ENCODE measurements at regions not wholly inside any gene's neighbourhood (a gene's known extent, or its start where the extent isn't known, plus 50 kb on each side); places are given as distances from the start of the nearest gene placed in this dataset.

- no peaks in the 10 kb centered on the region for H3K27me3 ChIP-seq (ENCODE audit: control insufficient read depth, insufficient read depth, low read length)
- DNase-seq = no peak
- no peaks in the 10 kb centered on the region for H3K36me3 ChIP-seq (replicated peaks; ENCODE audit: control insufficient read depth, insufficient read depth, low read length)
- no peak overlapping the region for H3K4me3 ChIP-seq (ENCODE audit: insufficient read depth, low read depth, low read length)
Measured at GRCh38 chr14:23831596-23831995, 122.0 kb upstream of the DHRS4 start.

GRCh38 chr14:23861666-23862065, 91.9 kb upstream of the DHRS4 start:
- no peak overlapping the region for H3K4me3 ChIP-seq (ENCODE audit: insufficient read depth, low read depth, low read length)
- no peak for DNase-seq
- no peaks in the 10 kb centered on the region for H3K36me3 ChIP-seq (replicated peaks; ENCODE audit: control insufficient read depth, insufficient read depth, low read length)

GRCh38 chr14:23862513-23862912, 91.1 kb upstream of the DHRS4 start:
- no peak for DNase-seq
- Histone ChIP-seq H3K36me3 (replicated peaks; ENCODE audit: control insufficient read depth, insufficient read depth, low read length) (no peaks in the 10 kb centered on the region), H3K27me3 (ENCODE audit: control insufficient read depth, insufficient read depth, low read length) (no peaks in the 10 kb centered on the region), H3K4me3 (ENCODE audit: insufficient read depth, low read depth, low read length) (no peak overlapping the region)

More at GRCh38 chr14:23861666-23862065, 91.9 kb upstream of the DHRS4 start:
- no peaks in the 10 kb centered on the region for H3K27me3 ChIP-seq (ENCODE audit: control insufficient read depth, insufficient read depth, low read length)

GRCh38 chr14:23863836-23864235, 89.7 kb upstream of the DHRS4 start:
- DNase-seq = no peak
- H3K4me3 ChIP-seq (ENCODE audit: insufficient read depth, low read depth, low read length) = no peak overlapping the region
- H3K36me3 ChIP-seq (replicated peaks; ENCODE audit: control insufficient read depth, insufficient read depth, low read length) = no peaks in the 10 kb centered on the region
- H3K27me3 ChIP-seq (ENCODE audit: control insufficient read depth, insufficient read depth, low read length) = no peaks in the 10 kb centered on the region

- Histone ChIP-seq H3K36me3 (replicated peaks; ENCODE audit: control insufficient read depth, insufficient read depth, low read length) (no peaks in the 10 kb centered on the region), H3K4me3 (ENCODE audit: insufficient read depth, low read depth, low read length) (no peak overlapping the region), H3K27me3 (ENCODE audit: control insufficient read depth, insufficient read depth, low read length) (no peaks in the 10 kb centered on the region)
- DNase-seq = no peak
Measured at GRCh38 chr14:23864259-23864658, 89.3 kb upstream of the DHRS4 start.

- no peak overlapping the region for H3K4me3 ChIP-seq (ENCODE audit: insufficient read depth, low read depth, low read length)
- H3K36me3 ChIP-seq (replicated peaks; ENCODE audit: control insufficient read depth, insufficient read depth, low read length) = no peaks in the 10 kb centered on the region
- no peak for DNase-seq
- no peaks in the 10 kb centered on the region for H3K27me3 ChIP-seq (ENCODE audit: control insufficient read depth, insufficient read depth, low read length)
Measured at GRCh38 chr14:23864861-23865260, 88.7 kb upstream of the DHRS4 start.

- Histone ChIP-seq H3K4me3 (ENCODE audit: insufficient read depth, low read depth, low read length) (no peak overlapping the region), H3K36me3 (replicated peaks; ENCODE audit: control insufficient read depth, insufficient read depth, low read length) (no peaks in the 10 kb centered on the region), H3K27me3 (ENCODE audit: control insufficient read depth, insufficient read depth, low read length) (no peaks in the 10 kb centered on the region)
- no peak for DNase-seq
Measured at GRCh38 chr14:23865502-23865901, 88.1 kb upstream of the DHRS4 start.

- no peaks in the 10 kb centered on the region for H3K36me3 ChIP-seq (replicated peaks; ENCODE audit: control insufficient read depth, insufficient read depth, low read length)
- no peak for DNase-seq
- H3K4me3 ChIP-seq (ENCODE audit: insufficient read depth, low read depth, low read length) = no peak overlapping the region
Measured at GRCh38 chr14:23866269-23866668, 87.3 kb upstream of the DHRS4 start.

GRCh38 chr14:23869078-23869719, 84.4 kb upstream of the DHRS4 start:
- no peaks in the 10 kb centered on the region for H3K27me3 ChIP-seq (ENCODE audit: control insufficient read depth, insufficient read depth, low read length)
- no peak overlapping the region for H3K4me3 ChIP-seq (ENCODE audit: insufficient read depth, low read depth, low read length)
- H3K36me3 ChIP-seq (replicated peaks; ENCODE audit: control insufficient read depth, insufficient read depth, low read length) = no peaks in the 10 kb centered on the region
- DNase-seq = no peak

More at GRCh38 chr14:23866269-23866668, 87.3 kb upstream of the DHRS4 start:
- H3K27me3 ChIP-seq (ENCODE audit: control insufficient read depth, insufficient read depth, low read length) = no peaks in the 10 kb centered on the region

GRCh38 chr14:23876160-23876750, 77.3 kb upstream of the DHRS4 start:
- H3K4me3 ChIP-seq (ENCODE audit: insufficient read depth, low read depth, low read length) = no peak overlapping the region
- DNase-seq = no peak
- no peaks in the 10 kb centered on the region for H3K36me3 ChIP-seq (replicated peaks; ENCODE audit: control insufficient read depth, insufficient read depth, low read length)
- H3K27me3 ChIP-seq (ENCODE audit: control insufficient read depth, insufficient read depth, low read length) = no peaks in the 10 kb centered on the region

- Histone ChIP-seq H3K4me3 (ENCODE audit: insufficient read depth, low read depth, low read length) (no peak overlapping the region), H3K27me3 (ENCODE audit: control insufficient read depth, insufficient read depth, low read length) (no peaks in the 10 kb centered on the region), H3K36me3 (replicated peaks; ENCODE audit: control insufficient read depth, insufficient read depth, low read length) (no peaks in the 10 kb centered on the region)
- no peak for DNase-seq
Measured at GRCh38 chr14:23877111-23877510, 76.5 kb upstream of the DHRS4 start.

- Histone ChIP-seq H3K36me3 (replicated peaks; ENCODE audit: control insufficient read depth, insufficient read depth, low read length) (no peaks in the 10 kb centered on the region), H3K27me3 (ENCODE audit: control insufficient read depth, insufficient read depth, low read length) (no peaks in the 10 kb centered on the region), H3K4me3 (ENCODE audit: insufficient read depth, low read depth, low read length) (no peak overlapping the region)
- DNase-seq = no peak
Measured at GRCh38 chr14:23877538-23878180, 75.9 kb upstream of the DHRS4 start.

- no peak for DNase-seq
- H3K27me3 ChIP-seq (ENCODE audit: control insufficient read depth, insufficient read depth, low read length) = no peaks in the 10 kb centered on the region
- no peak overlapping the region for H3K4me3 ChIP-seq (ENCODE audit: insufficient read depth, low read depth, low read length)
- no peaks in the 10 kb centered on the region for H3K36me3 ChIP-seq (replicated peaks; ENCODE audit: control insufficient read depth, insufficient read depth, low read length)
Measured at GRCh38 chr14:23881282-23881681, 72.3 kb upstream of the DHRS4 start.

- H3K4me3 ChIP-seq (ENCODE audit: insufficient read depth, low read depth, low read length) = no peak overlapping the region
- H3K36me3 ChIP-seq (replicated peaks; ENCODE audit: control insufficient read depth, insufficient read depth, low read length) = no peaks in the 10 kb centered on the region
- H3K27me3 ChIP-seq (ENCODE audit: control insufficient read depth, insufficient read depth, low read length) = no peaks in the 10 kb centered on the region
- peak; percentile 29 for DNase-seq
Measured at GRCh38 chr14:23883684-23884540, 69.7 kb upstream of the DHRS4 start.

GRCh38 chr14:23884541-23884904, 69.0 kb upstream of the DHRS4 start:
- no peaks in the 10 kb centered on the region for H3K27me3 ChIP-seq (ENCODE audit: control insufficient read depth, insufficient read depth, low read length)

More at GRCh38 chr14:23884541-23884904, 69.0 kb upstream of the DHRS4 start:
- DNase-seq = no peak
- Histone ChIP-seq H3K36me3 (replicated peaks; ENCODE audit: control insufficient read depth, insufficient read depth, low read length) (no peaks in the 10 kb centered on the region), H3K4me3 (ENCODE audit: insufficient read depth, low read depth, low read length) (no peak overlapping the region)

All from H7 (cell line).